Muscle of leg (tissue), 3 donors: ENCODE measurements at regions not wholly inside any gene's neighbourhood (a gene's known extent, or its start where the extent isn't known, plus 50 kb on each side); places are given as distances from the start of the nearest gene placed in this dataset.

ENCODE experiments used
- DNase-seq: peaks from one replicate; pipeline ENCODE4 v3.0.0; 2013
- H3K27ac ChIP-seq: one replicate; pipeline ENCODE4 v1.5.1; 2013; ENCODE audit warnings: mild to moderate bottlenecking, low read length, control low read depth
- H3K27me3 ChIP-seq: one replicate; pipeline ENCODE4 v1.6.1; 2013; ENCODE audit warnings: low read length; ENCODE audit not compliant: control insufficient read depth, insufficient read depth
- H3K36me3 ChIP-seq: one replicate; pipeline ENCODE4 v1.6.1; 2013; ENCODE audit warnings: low read length; ENCODE audit not compliant: control insufficient read depth, insufficient read depth
- H3K4me1 ChIP-seq: one replicate; pipeline ENCODE4 v1.6.1; 2013; ENCODE audit warnings: low read length; ENCODE audit not compliant: control insufficient read depth, insufficient read depth
- H3K4me3 ChIP-seq: one replicate; pipeline ENCODE4 v1.5.1; 2013; ENCODE audit warnings: low read length, control low read depth
- H3K9me3 ChIP-seq: replicated peaks from 2 replicates; pipeline ENCODE4 v1.6.1; 2013; ENCODE audit warnings: low read depth, low read length; ENCODE audit not compliant: control insufficient read depth
- WGBS: methylation state at CpG from one replicate; pipeline ENCODE4 v1.1.5; 2013; ENCODE audit warnings: missing lambda C conversion rate; ENCODE audit not compliant: insufficient coverage; 5-methylcytosine and 5-hydroxymethylcytosine counted together

DNA sequence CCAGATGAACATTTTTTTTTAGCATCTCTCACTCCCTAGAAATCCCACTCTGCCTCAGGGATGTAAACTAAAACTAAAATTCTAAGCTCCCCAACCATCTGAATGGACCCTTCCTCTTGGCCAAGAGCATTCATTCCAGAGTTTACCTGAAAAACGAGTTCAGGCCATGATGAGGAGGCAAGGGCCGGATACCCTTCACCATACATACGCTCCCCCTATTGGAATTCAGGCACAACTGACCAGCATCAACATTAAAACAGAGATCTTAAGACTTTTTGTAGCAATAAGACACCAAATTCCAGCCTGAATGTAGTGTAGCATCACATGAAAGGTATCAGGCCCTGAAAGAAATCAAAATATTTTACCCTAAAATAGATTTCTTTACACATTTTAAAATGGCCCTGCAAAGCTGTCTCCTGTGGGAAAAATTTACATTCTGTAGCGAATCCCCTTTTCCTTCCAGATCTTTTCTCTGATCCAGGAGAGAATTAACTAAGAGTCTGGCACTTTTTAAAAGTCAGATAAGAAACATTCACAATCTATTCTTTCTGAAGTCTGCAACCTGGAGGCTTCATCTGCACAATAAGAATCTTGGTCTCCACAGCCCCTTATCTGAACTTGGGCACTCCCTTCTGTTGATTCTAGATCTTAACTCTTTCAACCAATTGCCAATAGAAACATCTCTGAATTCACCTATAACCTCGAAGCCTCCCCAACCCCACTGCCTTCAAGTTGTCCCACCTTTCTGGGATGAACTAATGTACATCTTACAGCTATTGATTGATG is 888.5 kb downstream of the UQCRFS1 start:
- no peak overlapping the region for H3K27ac ChIP-seq
- H3K4me1 ChIP-seq = peaks cover 2% of the 10 kb centered on the region
- DNase-seq = no peak
- 40% methylated on average over 1 of the region's 5 CpGs for WGBS
- no peaks in the 10 kb centered on the region for H3K9me3 ChIP-seq
- H3K36me3 ChIP-seq = no peaks in the 10 kb centered on the region
- no peaks in the 10 kb centered on the region for H3K27me3 ChIP-seq
- no peak overlapping the region for H3K4me3 ChIP-seq

DNA sequence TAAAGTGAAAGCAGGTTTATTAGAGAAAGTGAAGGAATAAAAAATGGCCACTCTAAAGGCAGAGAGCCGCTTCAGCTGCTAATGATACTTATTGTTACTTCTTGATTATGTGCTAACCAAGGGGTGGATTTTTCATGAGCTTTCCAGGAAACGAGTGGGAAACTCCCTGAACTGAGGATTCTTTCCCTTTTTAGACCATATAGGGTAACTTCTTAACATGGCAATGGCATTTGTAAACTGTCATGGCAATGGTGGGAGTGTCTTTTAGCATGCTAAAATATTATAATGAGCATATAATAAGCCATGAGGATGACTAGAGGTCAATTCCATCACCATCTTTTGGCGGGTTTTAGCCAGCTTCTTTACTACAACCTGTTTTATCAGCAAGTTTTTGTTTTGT is 890.0 kb downstream of the UQCRFS1 start:
- no peaks in the 10 kb centered on the region for H3K36me3 ChIP-seq
- no peaks in the 10 kb centered on the region for H3K9me3 ChIP-seq
- DNase-seq = no peak
- no CpG with 5 or more reads among the region's 3 CpGs for WGBS
- no peaks in the 10 kb centered on the region for H3K27me3 ChIP-seq
- no peak overlapping the region for H3K4me3 ChIP-seq
- H3K4me1 ChIP-seq = peaks cover 2% of the 10 kb centered on the region
- H3K27ac ChIP-seq = no peak overlapping the region

DNA sequence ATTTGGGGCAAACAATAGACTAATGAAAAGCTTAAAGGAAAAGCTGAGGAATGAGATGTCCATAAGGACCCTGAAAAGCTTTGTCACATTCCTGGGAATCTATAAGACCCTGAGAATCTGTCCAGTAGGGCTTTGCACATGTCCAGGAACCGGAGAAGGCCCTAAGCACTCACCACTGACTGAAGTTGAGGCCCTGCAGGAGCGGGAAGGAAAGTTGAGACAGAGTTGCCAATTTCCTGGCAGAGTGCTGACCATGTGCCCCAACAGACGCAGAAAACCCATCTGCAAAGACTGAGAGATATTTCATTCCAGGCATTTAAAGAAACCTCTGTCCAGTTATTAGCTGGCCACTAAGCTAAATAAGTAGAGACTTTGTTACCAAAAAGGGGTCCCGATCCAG is 890.5 kb downstream of the UQCRFS1 start:
- Histone ChIP-seq H3K36me3 (no peaks in the 10 kb centered on the region), H3K4me3 (no peak overlapping the region), H3K27me3 (no peaks in the 10 kb centered on the region), H3K9me3 (no peaks in the 10 kb centered on the region), H3K27ac (no peak overlapping the region), H3K4me1 (peaks cover 2% of the 10 kb centered on the region)
- WGBS = 42% methylated on average over 3 of the region's 4 CpGs
- peak; percentile 15 for DNase-seq

DNA sequence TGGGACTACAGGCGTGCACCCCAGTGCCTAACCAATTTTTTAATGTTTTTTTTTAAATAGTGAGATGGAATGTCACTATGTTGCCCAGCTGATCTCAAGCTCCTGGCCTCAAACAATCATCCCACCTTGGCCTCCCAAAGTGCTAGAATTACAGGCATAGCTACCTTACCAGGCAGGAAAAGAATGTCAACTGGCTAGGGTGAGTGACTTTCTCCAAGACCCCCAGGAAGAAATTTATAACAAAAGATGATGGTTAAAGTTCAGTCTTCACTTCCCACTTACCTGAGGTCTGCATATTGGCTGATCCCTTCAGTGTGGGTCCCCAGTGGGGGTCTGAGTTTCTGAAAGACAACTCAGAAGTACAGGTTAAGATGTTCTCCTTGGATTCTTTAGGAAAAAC is 893.0 kb downstream of the UQCRFS1 start:
- Histone ChIP-seq H3K36me3 (no peaks in the 10 kb centered on the region), H3K27me3 (no peaks in the 10 kb centered on the region), H3K4me3 (no peak overlapping the region), H3K9me3 (no peaks in the 10 kb centered on the region), H3K4me1 (peaks cover 9% of the 10 kb centered on the region), H3K27ac (no peak overlapping the region)
- DNase-seq = no peak
- no CpG with 5 or more reads among the region's 1 CpG for WGBS

DNA sequence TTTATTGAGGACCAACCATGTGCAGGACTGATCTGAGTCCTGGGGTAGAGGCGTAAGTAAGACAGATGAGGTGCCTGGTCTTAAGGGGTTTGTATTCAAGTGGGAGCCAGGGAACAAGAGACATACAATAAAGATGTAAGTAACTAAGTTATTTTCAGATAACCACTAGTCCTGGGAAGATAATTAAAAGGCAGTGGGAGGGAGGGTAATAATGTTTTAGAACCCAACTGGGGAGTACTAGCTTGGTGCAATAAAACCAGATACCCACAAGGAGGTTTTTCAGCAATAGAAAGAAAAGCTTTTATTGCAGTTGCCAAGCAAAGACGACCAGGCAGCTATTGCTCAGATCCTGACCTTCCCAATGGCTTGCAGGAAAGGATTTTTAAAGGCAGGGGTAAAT is 893.7 kb downstream of the UQCRFS1 start:
- H3K27me3 ChIP-seq = no peaks in the 10 kb centered on the region
- no peak for DNase-seq
- no CpG with 5 or more reads among the region's 2 CpGs for WGBS
- H3K4me3 ChIP-seq = no peak overlapping the region
- H3K4me1 ChIP-seq = peaks cover 10% of the 10 kb centered on the region
- no peaks in the 10 kb centered on the region for H3K9me3 ChIP-seq
- no peaks in the 10 kb centered on the region for H3K36me3 ChIP-seq
- H3K27ac ChIP-seq = no peak overlapping the region

DNA sequence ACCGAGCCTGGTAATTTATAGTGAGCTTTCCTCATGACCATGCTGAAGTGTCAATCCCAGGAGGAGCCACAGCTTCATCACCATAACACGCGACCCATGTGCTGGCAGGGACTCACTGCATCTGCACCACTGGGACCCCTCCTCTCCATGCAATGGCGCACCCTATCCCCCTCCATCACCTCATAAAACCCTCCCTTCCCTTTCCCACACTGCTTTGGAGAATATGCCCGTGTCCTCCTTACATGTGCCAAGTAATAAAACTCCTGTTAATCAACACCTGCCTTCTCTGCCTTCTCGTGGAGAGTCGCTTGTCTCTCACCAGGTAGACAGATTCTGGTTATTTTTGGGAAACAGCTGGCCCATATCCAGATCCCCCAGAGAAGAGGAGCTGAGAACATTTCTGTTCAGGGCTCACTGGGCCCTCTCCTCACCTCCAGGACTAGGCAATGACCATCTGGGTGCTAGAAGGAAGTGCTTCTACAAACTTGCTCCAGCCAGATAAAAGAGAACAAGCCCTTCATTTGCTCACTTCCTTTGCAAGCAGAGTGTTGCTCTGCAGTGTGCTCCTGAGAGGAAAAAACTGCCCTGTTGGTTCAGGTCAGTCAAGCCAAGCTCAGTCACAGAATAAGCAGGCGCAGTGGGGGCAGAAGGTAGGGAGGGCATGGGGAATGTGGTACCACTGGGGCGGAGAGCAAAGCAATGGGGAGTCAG is 894.3 kb downstream of the UQCRFS1 start:
- DNase-seq = no peak
- Histone ChIP-seq H3K4me1 (peaks cover 15% of the 10 kb centered on the region), H3K4me3 (no peak overlapping the region), H3K27ac (no peak overlapping the region), H3K9me3 (no peaks in the 10 kb centered on the region), H3K36me3 (no peaks in the 10 kb centered on the region), H3K27me3 (no peaks in the 10 kb centered on the region)
- WGBS = 44% methylated on average over 5 of the region's 9 CpGs

DNA sequence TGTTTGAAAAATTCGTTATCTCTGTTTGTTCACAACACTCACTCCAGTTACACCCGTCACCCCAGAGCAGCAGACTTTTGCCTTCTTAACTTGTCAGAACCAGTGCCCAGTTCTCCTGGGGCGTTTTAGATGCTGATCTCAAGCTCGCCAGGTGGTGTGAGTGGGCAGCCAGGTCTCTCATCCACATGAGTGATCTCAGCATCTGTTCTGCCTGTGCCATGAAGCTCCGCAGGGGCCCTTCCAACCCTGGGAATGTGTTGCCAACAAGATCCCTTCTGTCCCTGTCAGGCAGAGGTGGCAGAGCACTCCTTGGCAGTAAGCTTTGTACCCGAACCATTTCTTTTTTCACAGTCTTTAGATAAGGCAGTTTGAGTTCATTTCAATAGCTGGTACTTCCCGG is 896.5 kb downstream of the UQCRFS1 start:
- no peak overlapping the region for H3K4me3 ChIP-seq
- no peaks in the 10 kb centered on the region for H3K27me3 ChIP-seq
- peak; percentile 9 for DNase-seq
- WGBS = 76% methylated on average over 2 of the region's 7 CpGs
- H3K9me3 ChIP-seq = no peaks in the 10 kb centered on the region
- no peaks in the 10 kb centered on the region for H3K36me3 ChIP-seq
- no peak overlapping the region for H3K27ac ChIP-seq
- H3K4me1 ChIP-seq = peaks cover 15% of the 10 kb centered on the region

DNA sequence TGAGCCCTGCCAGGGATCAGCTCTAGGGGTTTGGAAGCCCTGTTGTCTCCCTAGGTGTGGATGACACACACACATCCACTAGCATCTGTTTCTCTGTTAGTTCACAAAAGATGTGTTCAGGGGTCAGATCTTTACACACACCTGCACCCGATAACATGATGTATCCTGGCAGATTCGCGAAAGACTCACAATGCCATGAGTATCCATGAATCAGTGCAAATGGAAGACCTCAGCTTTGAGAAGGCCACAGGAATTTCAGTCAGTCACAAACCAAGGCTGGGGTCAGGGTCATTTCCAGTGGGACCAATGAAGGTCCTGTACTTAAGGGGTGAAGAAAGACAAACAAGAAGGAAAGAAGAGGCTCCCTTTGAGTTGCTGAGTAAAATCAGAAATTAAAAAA is 898.2 kb downstream of the UQCRFS1 start:
- Histone ChIP-seq H3K4me1 (peaks cover 15% of the 10 kb centered on the region), H3K27ac (no peak overlapping the region), H3K27me3 (no peaks in the 10 kb centered on the region), H3K36me3 (no peaks in the 10 kb centered on the region), H3K4me3 (no peak overlapping the region), H3K9me3 (no peaks in the 10 kb centered on the region)
- no peak for DNase-seq
- 86% methylated on average over 3 of the region's 3 CpGs for WGBS

DNA sequence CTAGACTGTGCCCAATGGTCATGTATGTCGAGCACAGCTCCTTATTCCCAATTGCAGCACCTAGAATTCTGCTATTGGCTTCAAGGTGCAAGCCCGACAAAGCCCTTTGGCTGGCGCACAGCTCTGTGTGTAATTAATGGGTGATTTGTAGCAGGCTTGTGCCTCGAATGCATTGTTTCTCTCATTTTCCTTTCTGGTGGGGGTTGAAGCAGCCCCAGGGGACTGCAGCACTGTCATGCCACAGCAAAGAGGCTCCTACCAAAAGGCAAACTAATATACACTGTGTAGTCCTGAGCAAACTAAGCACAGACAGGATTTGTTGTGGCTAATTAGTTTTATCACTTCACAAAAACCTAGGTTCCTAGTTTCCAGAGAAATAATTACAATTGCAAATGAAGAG is 898.7 kb downstream of the UQCRFS1 start:
- Histone ChIP-seq H3K4me1 (peaks cover 15% of the 10 kb centered on the region), H3K9me3 (no peaks in the 10 kb centered on the region), H3K27me3 (no peaks in the 10 kb centered on the region), H3K36me3 (no peaks in the 10 kb centered on the region), H3K4me3 (no peak overlapping the region), H3K27ac (no peak overlapping the region)
- 100% methylated on average over 1 of the region's 4 CpGs for WGBS
- DNase-seq = no peak

DNA sequence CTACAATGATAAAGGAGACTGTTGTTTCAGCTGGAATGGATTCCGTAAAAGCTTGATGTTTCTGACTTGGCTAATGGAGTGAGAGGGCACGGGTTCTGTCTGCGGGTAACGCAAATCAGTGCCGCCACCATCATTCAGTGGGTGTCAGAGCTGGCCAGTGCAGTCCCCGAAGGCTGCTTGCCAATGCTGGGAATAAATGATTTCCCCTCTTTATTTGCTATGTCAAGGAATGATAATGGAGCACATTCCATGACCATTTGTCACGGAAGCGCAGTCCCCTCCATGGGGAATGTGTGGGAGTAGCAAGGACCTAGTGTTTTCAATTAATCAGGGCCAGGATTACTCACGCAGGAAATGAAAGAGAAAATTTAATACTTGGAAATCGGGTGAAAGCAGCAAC is 899.3 kb downstream of the UQCRFS1 start:
- DNase-seq = peak; percentile 57
- H3K27ac ChIP-seq = no peak overlapping the region
- H3K27me3 ChIP-seq = no peaks in the 10 kb centered on the region
- no peaks in the 10 kb centered on the region for H3K9me3 ChIP-seq
- H3K4me3 ChIP-seq = no peak overlapping the region
- WGBS = 58% methylated on average over 5 of the region's 10 CpGs
- H3K36me3 ChIP-seq = no peaks in the 10 kb centered on the region
- peaks cover 21% of the 10 kb centered on the region for H3K4me1 ChIP-seq
